ENCODE measurements at regions not wholly inside any gene's neighbourhood (a gene's known extent, or its start where the extent isn't known, plus 50 kb on each side); places are given as distances from the start of the nearest gene placed in this dataset.

DNA sequence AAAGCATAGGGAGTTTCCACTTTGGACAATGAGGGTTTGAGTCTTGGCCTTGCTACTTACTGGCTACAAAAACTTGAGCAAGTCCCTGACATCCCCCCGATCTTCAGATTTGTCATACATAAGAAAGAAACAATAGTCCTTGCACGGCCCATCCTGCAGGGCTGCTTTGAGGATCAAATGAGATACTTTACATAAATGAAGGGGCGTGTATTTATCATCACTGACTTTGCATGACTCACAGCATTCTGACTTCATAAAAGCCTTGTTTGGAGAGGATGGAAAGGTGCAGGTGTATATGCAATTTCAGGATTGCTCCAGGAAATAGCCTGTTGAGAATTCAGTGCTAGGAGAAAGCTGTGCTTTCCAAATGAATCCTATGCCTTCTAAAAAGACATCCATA lies 465.0 kb upstream of the MAF start:
- DNase-seq: no peak

DNA sequence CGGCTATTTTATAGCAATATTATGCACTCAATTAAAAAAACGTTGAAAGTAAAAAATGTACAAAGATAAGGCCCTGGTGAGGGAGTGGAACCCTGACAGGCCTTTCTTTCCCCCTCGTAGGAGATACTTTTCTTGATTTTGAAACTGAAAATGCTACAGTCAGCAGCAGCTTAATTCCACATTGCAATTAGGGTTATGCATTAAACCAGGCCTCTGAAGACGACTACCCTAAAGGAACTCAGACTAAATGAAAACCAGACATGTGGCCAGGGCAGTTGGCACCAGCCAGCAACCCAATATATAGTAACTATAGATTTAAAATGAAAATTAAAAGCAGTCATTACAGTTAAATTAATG lies 463.2 kb upstream of the MAF start:
- no peak for DNase-seq

DNA sequence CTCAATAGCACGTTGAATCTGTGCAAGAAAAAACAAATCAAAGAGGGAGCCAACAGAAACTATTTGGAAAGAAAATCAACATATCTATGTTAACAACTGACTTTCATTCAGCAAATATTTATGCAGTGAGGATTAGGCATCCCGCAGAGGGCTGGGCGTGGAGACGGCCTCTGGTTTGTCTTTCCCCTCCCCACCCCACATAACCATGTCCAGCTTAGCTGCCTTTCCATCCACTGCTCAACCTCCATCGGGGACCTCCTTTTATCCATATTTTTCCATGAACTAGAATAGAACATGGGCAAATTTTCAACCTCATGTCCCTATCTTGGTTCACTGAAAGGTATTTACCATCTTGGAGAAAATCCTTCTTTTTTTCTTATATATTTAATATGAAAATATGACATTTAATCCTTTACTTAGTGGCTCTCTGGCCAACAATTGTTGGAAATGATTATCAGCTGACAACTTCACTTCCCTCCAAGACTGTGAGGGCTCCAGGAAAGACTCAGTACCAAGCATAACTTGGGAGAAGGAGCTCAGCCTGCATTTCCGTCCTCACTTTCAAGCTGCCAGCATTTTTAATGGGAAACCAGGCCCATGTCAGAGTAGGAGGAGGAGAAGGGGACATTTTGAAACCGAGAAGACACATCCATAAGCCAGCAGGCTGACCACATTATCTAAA lies 462.6 kb upstream of the MAF start:
- no peak for DNase-seq

DNA sequence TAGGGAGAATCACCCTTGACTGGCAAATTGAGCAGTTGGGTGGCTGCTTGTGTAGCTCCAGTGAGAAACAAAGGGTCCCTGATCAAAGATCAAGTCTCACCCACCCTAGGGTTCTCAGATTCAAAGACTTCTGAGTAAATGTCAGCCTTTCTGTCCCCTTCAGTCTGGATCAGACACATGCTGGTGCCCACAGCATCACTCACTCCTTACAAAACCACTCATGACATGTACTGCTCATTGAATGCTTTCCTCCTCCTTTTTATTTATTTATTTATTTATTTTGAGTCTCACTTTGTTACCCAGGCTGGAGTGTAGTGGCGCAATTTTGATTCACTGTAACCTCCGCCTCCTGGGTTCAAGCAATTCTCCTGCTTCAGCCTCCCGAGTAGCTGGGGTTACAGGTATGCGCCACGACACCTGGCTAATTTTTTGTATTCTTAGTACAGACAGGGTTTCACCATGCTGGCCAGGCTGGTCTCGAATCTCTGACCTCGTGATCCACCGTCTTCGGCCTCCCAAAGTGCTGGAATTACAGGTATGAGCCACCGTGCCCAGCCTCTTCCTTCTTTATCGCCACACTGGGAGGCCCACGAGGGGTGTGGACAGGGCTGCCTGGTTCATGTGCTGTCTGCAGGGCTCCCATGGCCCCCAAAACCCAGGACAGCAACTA lies 462.0 kb upstream of the MAF start:
- DNase-seq: no peak

DNA sequence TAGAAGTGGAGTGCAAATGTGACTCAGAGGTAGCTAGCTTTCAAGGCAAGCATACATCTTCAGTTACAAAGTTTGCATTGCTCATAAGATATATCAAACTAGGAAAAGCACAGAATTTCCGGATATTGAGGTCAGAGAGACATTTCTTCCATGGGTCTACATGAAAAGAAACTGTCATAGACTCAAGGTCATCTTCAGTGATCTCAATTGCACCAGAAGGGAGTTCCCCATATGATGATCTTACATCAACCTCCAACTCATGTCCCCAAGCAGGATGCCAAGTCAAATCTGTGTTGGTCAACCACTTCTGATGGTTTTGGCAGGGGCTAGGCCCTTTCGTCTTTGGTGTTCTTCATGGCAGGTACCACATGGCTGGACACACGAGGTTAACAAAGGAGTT lies 459.9 kb upstream of the MAF start:
- no peak for DNase-seq

DNA sequence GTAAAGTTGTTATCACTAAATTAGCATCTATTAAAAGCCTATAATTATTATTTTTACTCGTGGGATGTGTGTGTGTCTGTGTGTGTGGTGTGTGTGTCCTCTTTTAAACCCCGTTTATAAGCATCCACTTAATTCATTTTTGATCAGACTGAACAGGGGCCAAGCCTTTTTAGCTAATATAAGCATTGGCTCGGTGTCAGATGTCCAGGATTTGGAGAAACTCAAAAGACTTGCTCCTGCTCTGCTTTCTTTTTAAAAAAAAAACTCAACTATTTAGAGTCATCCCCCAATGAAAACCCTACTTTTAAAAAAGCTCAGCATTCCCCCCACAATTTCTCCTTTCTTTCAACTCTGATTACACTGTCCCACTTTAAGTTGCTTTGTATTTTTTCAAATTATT lies 459.3 kb upstream of the MAF start:
- DNase-seq: no peak

DNA sequence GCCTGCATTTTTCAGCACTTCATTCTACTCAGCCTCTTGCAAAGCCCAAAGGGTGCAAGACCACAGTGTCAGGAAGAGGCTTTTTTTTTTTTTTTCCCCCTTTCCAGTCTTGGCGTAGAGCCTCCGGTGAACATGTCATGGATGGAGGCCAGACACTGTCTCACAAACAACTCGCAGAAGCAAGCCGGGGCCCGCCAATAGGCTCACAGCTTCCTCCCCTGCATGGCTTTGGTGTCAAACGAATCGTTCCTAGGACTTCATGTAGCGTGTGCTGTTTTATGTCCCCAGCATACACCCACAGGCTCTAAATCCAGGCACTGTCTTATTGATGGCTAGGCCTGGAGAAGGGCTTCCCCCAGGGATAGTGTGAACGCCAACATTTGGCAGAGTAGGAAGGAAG lies 457.7 kb upstream of the MAF start:
- no peak for DNase-seq

DNA sequence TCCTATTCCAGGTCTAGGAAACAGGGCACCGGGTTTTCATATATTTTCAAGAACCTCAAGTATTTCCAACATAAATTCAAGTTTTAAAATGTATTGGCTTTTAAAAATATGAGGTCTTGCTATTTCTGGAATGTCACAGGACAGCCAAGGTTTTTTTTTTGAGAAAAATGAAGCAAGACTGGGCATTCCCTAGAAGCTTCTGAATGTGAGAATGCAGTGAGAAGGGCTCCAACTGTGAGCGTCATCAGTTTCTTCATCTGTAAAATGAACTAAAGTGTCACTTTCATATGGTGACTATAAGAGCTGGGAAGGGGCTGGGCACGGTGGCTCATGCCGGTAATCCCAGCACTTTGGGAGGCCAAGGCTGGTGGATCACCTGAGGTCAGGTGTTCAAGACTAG lies 455.8 kb upstream of the MAF start:
- DNase-seq: no peak

DNA sequence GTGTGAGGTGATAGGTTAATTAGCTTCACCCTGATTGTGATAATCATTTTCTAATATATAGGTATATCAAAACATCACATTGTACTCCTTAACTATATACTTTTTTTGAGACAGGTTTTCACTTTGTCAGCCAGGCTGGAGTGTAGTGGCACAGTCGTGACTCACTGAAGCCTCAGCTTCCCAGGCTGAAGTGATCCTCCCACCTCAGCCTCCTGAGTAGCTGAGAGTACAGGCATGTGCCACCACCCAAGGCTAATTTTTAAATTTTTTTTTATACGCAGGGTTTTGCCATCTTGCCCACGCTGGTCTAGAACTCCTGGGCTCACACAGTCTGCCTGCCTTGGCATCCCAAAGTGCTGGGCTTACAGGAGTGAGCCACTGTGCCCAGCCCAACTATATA lies 455.3 kb upstream of the MAF start:
- no peak for DNase-seq

DNA sequence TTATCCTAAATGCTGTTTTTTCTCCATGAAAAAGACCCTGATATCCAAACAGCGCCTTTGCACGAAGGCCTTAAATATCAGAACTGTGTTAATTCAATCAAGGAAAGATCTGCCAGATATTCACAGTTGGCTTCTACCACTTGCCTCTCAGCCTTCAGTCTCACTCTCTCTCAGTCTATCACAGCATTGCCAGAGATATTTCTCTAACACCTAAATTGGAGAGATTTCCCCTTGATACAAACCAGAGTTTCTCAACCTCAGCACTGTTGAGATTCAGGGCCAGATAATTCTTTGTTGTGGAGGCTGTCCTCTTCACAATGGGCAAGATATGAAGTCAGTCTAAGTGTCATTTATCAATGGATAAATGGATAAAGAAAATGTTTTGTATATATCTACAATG lies 454.1 kb upstream of the MAF start:
- no peak for DNase-seq

DNA sequence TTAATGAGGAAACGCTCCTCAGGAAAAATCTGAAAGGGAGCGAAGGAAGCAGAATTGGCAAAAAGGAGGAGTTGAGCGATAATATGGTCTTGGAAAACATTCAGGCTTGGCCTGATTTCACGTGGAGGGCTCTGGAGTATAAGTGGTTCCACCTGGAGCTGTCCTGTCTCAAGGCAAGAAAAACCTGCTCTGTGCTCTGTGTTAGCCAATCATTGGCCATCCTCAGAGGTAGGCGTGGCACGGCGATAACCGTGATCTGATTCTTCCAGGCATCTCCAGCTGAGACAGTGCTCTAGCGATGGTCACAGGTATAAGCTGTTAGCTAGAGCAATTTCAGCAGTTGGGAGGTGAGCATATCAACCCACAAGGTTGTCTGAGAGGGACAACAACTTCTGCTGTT lies 450.5 kb upstream of the MAF start:
- no peak for DNase-seq

DNA sequence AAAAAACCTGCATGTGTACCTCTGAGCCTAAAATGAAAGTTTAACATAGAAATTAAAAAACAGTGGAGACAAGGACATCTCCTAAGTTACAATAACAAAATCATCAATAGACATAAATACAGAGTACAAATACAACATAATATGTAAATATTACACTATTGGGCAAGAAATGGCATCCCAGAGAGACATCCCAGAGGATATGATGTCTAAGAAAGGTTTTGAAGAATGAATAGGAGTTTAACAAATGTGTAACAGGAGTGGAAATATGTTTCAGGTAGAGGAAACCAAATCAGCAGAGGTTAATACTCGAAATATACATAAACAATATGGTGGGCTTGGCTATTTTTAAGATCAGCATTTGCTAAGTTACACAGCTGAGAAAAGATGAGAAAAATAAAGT lies 447.7 kb upstream of the MAF start:
- DNase-seq: no peak

DNA sequence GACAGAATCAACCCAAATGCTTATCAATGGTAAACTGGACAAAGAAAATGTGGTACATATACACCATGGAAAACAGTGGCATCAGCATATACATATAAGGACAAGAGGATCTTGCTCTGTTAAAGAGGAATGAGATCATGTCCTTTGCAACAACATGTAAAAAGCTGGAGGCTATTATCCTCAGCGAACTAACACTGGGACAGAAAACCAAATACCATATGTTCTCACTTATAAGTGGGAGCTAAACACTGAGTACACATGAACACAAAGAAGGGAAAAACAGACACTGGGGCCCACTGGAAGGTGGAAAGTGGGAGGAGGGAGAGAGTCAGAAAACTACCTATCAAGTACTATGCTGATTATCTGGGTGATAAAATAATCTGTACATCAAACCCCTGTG lies 447.3 kb upstream of the MAF start:
- DNase-seq: no peak

DNA sequence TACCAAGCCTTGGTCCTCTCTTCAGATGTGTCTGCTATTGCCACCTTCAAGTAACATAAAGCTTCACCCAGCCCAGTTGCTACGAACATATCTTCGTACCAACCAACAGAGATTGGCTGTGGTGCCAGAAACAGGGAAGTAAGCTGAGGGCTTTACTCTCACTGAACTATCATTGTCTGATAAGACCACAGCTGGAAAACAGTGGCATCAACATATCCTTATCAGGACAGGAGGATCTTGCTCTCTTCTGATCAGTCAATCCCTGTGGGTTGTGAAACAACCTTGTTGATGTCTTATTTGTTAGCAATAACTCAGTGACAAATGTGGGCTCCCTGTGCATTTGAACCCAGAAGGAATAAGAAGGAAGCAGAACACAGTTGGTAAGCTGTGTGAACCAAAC lies 446.3 kb upstream of the MAF start:
- DNase-seq: no peak

DNA sequence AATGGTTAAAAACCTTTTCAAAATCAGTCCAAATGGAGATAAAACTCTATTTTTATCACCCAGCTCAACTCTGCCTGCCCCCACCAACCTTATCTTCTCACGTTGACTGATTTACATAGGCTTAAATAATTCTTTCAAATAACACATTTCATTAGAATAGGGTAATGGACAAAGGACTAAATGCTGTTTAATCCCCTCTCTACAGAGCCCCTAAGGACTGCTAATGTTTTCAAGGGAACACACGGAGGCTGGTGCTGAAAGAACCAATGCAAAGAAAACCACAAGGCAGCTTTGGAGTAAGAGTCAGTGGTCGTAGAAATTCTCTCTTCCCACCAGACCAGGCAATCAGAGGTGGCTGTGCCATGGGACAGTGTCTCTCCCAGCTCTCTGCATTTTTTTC lies 445.7 kb upstream of the MAF start:
- DNase-seq: no peak

DNA sequence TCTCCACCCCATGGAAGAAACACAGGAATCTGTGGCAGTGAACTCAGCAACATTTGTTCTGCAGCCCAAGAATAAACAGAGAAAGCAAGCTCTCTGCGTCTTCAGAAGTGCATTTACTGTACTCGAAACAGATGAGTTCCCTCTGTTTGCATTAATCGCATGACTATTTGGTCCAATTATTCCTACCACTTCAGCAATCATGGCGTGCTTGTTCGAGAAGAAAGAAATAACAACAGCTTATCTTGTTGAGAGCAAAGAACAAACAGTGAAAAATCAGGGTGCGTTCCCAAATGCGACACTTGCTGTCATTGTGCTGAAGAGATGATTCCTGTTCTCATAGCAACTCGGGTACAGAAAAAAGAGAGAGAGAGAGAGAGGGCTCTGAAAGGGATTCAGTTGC lies 445.3 kb upstream of the MAF start:
- no peak for DNase-seq

DNA sequence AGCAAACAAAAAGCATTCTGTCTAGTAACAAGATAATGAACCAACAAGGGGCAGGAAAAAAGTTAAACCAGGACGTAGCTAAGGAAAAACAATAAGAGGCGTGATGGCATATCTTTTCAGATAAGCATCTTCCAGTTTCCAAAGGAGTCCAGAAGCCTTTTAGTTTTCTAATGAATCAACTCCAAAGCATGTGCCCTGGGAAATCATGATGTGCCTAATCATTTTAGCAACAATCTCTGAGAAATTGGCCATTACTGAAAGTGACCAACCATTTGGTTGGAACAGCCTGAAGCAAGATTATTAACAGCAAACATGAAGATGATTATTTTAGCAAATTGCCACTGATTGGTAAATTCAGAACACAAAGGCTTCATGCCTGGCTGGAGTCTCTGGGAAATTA lies 440.9 kb upstream of the MAF start:
- DNase-seq: no peak

DNA sequence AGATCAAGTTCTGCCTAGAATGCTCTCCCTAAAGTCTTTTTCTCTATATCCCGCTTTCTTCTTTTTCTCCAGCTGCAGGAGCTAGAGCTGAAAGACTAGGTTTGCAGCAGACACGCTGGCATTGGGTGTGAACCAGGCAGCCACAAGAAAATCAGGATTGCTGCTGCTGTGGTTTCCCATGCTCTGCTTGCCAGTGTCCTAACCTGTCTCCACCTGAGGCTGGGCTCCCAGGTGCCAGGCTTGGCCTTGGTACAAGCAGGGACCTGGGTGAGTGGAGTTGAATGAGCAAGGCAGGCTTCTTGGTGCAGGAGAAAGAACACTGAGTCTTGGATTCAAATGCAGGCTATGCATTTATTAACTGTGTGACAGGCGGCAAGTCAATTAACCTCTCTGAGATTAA lies 440.3 kb upstream of the MAF start:
- DNase-seq: no peak

DNA sequence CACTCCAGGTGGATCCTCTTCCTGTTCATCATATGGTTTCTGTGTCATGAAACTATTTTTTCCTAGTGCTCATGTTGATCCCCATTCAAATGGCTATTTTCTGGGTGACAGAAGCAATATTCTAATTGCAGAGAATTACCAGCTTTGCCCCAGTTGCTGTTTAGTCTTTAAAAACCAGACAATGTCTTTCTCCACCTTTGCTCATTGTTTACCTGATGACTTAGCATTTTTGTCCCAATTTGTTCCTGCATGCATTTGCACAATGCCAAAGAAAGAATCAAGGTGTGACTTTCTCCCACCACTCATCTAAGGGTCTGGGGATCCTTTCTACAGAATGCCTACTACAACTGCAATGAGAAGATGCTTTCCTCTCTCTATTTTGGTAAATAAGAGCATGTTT lies 439.9 kb upstream of the MAF start:
- no peak for DNase-seq

DNA sequence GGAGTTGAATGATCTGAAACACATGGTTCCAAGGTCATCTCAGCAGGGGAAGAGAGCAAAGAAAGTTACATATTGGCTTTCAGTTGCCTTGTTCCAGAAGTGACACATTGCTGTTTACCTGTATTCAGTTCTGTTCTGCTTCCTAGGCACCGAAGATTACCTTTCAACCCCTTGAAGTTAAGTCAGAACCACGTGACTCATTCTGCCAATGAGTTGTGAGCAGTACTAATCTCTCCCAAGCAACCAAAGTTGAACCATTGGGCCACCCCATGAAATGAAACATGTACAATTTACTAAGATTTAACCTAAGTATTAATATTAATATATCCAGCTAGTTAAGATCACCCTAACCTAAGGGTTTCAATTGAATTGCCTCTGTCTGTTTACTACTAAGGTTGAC lies 439.2 kb upstream of the MAF start:
- DNase-seq: no peak

DNA sequence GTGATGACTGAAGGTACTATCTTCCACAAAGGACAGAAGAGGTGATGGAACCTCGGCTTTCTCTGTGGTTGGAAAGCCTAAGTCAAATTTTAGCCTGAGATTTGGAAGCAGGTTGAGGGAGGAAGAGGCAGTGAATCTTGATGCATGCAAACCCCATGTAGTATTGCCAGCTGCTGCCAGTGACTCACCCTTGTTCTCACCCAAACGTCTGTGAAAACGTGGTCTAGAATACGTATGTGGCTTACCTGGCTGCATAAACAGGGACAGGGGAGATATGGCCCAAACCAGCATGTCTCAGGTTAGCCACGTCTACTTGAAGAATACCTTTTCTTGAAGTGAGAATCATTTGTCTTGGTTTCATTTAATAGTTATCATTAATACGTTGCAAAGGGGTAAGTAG lies 438.0 kb upstream of the MAF start:
- no peak for DNase-seq

DNA sequence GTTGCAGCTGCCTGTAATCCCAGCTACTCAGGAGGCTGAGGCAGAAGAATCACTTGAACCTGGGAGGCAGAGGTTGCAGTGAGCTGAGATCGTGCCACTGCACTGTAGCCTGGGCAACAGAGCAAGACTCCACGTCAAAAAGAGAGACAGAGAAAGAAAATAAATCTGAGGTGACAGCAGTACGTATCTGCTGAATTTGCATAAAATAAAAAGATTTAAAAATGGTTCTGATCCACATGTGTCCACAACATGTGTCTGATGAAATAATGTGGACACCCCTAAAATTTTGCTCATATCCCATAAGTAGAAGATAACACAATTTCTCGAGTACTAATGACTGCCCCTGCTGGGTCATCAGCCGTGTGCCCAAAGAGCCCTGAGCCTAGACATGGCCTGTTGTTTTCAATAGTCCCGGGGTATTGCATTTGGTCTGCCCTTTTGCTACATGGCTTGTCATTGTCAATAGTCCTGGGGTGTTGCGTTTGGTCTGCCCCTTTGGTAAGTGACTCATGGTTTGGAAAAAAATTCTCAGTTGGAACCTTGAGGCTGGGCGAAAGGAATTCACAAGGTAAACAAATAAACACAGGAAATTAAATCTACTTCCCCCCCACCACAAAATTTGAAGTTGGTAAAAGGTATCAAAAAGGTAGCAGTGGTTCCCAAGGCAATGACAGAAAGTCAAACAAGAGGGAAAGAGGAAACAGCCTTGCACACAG lies 434.6 kb upstream of the MAF start:
- no peak for DNase-seq

DNA sequence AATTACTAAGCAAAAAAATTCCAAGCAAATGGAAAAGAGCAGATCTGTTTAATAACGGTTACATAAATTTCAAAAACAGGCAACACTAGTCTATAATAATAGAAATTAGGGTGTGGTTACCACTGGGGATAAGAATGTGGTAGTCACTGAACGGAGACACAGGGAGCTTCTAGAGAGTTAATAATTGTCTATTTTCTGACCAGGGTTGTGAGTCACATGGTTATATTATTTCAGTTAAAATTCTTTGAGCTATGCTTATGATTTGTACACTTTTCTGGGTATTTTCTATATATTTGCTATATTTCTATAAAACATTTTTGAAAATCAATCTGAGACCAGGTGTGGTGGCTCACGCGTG lies 433.9 kb upstream of the MAF start:
- DNase-seq: no peak

DNA sequence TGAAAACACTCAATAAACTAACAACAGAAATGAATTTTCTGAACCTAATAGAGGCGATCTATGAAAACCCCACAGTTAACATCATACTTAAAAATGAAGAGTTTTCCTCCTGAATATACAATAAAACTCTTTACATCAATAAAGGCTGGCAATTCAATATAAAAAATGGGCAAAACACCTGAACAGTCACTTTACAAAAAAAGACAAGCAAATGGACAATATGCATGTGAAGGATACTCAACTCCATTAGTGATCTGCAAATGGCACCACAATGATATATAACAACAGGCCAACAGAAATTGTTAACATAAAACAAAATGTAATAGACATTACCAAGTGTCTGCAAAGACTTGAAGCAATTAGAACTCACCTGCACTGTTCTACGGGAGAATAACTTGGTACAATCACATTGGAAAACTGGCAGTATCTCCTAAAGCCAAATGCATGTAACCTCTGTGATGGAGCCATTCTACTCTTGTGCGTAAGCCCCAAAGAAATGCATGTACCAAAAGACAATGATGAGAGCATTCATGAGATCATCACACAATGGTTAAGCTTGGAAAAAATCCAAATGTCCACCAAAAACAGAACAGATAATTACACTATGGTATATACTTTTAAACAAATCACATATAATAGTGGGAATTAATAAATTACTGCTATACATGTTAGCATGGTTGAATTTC lies 433.4 kb upstream of the MAF start:
- no peak for DNase-seq
